SK-N-MC (cell line): ENCODE measurements at regions not wholly inside any gene's neighbourhood (a gene's known extent, or its start where the extent isn't known, plus 50 kb on each side); places are given as distances from the start of the nearest gene placed in this dataset.

Experiments used
- EZH2 ChIP-seq: fragments of 200-600 bp; sonication (generic); IDR thresholded peaks from one replicate; pipeline ENCODE4 v1.6.1; 2017; ENCODE audit warnings: antibody characterized with exemption
- POLR2AphosphoS5 ChIP-seq: IDR thresholded peaks from 2 replicates; pipeline ENCODE4 v1.6.1; 2012; ENCODE audit warnings: mild to moderate bottlenecking, low read depth, low read length, borderline replicate concordance

DNA sequence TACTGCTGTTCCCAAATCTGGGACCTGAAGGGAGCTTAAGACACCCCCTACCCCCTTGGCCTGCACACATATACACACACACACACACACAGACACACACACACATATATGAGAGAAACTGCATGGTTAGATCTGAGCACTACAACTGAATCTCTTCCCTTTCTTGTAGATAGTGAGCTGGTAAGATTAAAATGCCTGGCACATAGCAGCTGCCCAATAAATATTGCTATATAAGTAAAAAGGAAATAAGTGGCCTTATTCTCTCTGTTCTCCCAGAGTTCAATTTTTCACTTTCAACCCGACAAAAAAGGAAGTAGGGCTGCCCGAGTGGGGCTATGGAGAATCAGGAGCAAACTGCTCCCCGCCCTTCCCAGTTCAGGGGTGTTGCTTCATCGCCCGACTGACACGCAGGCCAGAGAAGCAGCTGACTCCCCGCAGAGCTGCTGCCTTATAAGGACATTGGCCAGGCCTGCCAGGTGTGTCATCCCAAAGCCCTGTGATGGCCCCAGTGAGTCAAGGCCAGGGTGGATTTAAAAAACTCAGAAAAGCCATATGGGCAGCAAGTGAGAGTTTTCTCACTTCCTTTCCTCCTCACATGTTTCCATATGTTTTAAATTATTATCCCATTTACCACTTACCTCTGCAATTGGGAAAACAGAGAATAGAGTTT lies 106.5 kb upstream of the SLC44A3 start:
- TF ChIP-seq EZH2 (no peak), POLR2AphosphoS5 (no peak)
